H9 (cell line): ENCODE measurements at regions not wholly inside any gene's neighbourhood (a gene's known extent, or its start where the extent isn't known, plus 50 kb on each side); places are given as distances from the start of the nearest gene placed in this dataset.

Experiments used
- DNase-seq: peaks from one replicate; pipeline ENCODE4 v3.0.0-alpha.2; 2017
- H2AFZ ChIP-seq: one replicate; pipeline ENCODE4 v1.6.1; 2013; ENCODE audit warnings: mild to moderate bottlenecking, low read length, control low read depth, moderate library complexity
- H2AK5ac ChIP-seq: 2 replicates; pipeline ENCODE4 v1.6.1; 2013; ENCODE audit warnings: low read length, control low read depth, mixed read lengths; ENCODE audit not compliant: insufficient read length
- H2BK120ac ChIP-seq: one replicate; pipeline ENCODE4 v1.6.1; 2013; ENCODE audit warnings: low read depth, mild to moderate bottlenecking, low read length, control low read depth, inconsistent platforms; ENCODE audit not compliant: poor library complexity, severe bottlenecking
- H2BK12ac ChIP-seq: 2 replicates; pipeline ENCODE4 v1.6.1; 2013; ENCODE audit warnings: low read length, control low read depth, mixed read lengths, low read depth; ENCODE audit not compliant: insufficient read length
- H2BK15ac ChIP-seq: 2 replicates; pipeline ENCODE4 v1.6.1; 2013; ENCODE audit warnings: low read depth, low read length, control low read depth
- H2BK20ac ChIP-seq: one replicate; pipeline ENCODE4 v1.6.1; 2013; ENCODE audit warnings: low read depth, mild to moderate bottlenecking, low read length, control low read depth, inconsistent platforms; ENCODE audit not compliant: poor library complexity, severe bottlenecking
- H2BK5ac ChIP-seq: 2 replicates; pipeline ENCODE4 v1.6.1; 2013; ENCODE audit warnings: low read length, control low read depth, mixed read lengths; ENCODE audit not compliant: insufficient read length
- H3K14ac ChIP-seq: 2 replicates; pipeline ENCODE4 v1.6.1; 2013; ENCODE audit warnings: low read length, control low read depth; ENCODE audit not compliant: insufficient read depth
- H3K18ac ChIP-seq: 2 replicates; pipeline ENCODE4 v1.6.1; 2013; ENCODE audit warnings: low read depth, mild to moderate bottlenecking, mixed read lengths, low read length, control low read depth; ENCODE audit not compliant: insufficient read length
- H3K23ac ChIP-seq: 2 replicates; pipeline ENCODE4 v1.6.1; 2013; ENCODE audit warnings: low read length, control low read depth, mixed read lengths, low read depth; ENCODE audit not compliant: insufficient read length
- H3K23me2 ChIP-seq: 2 replicates; pipeline ENCODE4 v1.6.1; 2013; ENCODE audit warnings: low read depth, mild to moderate bottlenecking, mixed read lengths, low read length, control low read depth; ENCODE audit not compliant: insufficient read length, poor library complexity, severe bottlenecking
- H3K27ac ChIP-seq: 2 replicates; pipeline ENCODE4 v1.5.1; 2013; ENCODE audit warnings: low read length, control low read depth, mixed read lengths, low read depth; ENCODE audit not compliant: insufficient read length
- H3K27me3 ChIP-seq: 2 replicates; pipeline ENCODE4 v1.6.1; 2013; ENCODE audit warnings: low read length, control low read depth, inconsistent platforms; ENCODE audit not compliant: insufficient read depth
- H3K4ac ChIP-seq: 2 replicates; pipeline ENCODE4 v1.6.1; 2013; ENCODE audit warnings: low read depth, mild to moderate bottlenecking, control low read depth, inconsistent platforms, low read length, moderate library complexity
- H3K4me1 ChIP-seq: 2 replicates; pipeline ENCODE4 v1.6.1; 2013; ENCODE audit warnings: low read length, control low read depth, inconsistent platforms; ENCODE audit not compliant: insufficient read depth
- H3K4me2 ChIP-seq: 2 replicates; pipeline ENCODE4 v1.6.1; 2013; ENCODE audit warnings: low read length, control low read depth, mixed read lengths; ENCODE audit not compliant: insufficient read length, insufficient read depth
- H3K56ac ChIP-seq: 2 replicates; pipeline ENCODE4 v1.6.1; 2013; ENCODE audit warnings: low read depth, mild to moderate bottlenecking, mixed read lengths, low read length, control low read depth; ENCODE audit not compliant: insufficient read length
- H3K79me1 ChIP-seq: 2 replicates; pipeline ENCODE4 v1.6.1; 2013; ENCODE audit warnings: low read depth, mild to moderate bottlenecking, moderate library complexity, low read length, control low read depth, inconsistent platforms; ENCODE audit not compliant: insufficient read depth, poor library complexity, severe bottlenecking
- H3K79me2 ChIP-seq: 2 replicates; pipeline ENCODE4 v1.6.1; 2013; ENCODE audit warnings: low read length, control low read depth, inconsistent platforms; ENCODE audit not compliant: insufficient read depth
- H3K9ac ChIP-seq: 2 replicates; pipeline ENCODE4 v1.6.1; 2013; ENCODE audit warnings: low read length, control low read depth, mixed read lengths; ENCODE audit not compliant: insufficient read length; ENCODE audit errors: extremely low read depth
- H3K9me3 ChIP-seq: one replicate; pipeline ENCODE4 v1.6.1; 2013; ENCODE audit warnings: low read depth, low read length, inconsistent platforms; ENCODE audit not compliant: control insufficient read depth
- H3T11ph ChIP-seq: one replicate; pipeline ENCODE4 v1.6.1; 2013; ENCODE audit warnings: mild to moderate bottlenecking, low read length, control low read depth, inconsistent platforms
- H4K20me1 ChIP-seq: one replicate; pipeline ENCODE4 v1.6.1; 2013; ENCODE audit not compliant: control insufficient read depth, insufficient read length, insufficient read depth
- H4K5ac ChIP-seq: 2 replicates; pipeline ENCODE4 v1.6.1; 2013; ENCODE audit warnings: low read depth, mild to moderate bottlenecking, mixed read lengths, low read length, control low read depth; ENCODE audit not compliant: insufficient read length
- H4K8ac ChIP-seq: replicated peaks from 2 replicates; pipeline ENCODE4 v1.6.1; 2013; ENCODE audit warnings: low read length, control low read depth, mixed read lengths, low read depth; ENCODE audit not compliant: insufficient read length
- H4K91ac ChIP-seq: 2 replicates; pipeline ENCODE4 v1.6.1; 2013; ENCODE audit warnings: low read depth, mild to moderate bottlenecking, moderate library complexity, mixed read lengths, low read length, control low read depth; ENCODE audit not compliant: insufficient read length
- H3K27ac Mint-ChIP-seq, 3 experiments: 2 replicates in 2 of 3; 3 replicates in 1 of 3; pipeline ENCODE4 v1.8.0; 2020 to 2021; ENCODE audit warnings: mixed read lengths in 3 of 3, mild to moderate bottlenecking in 1 of 3, moderate library complexity in 1 of 3
- H3K27me3 Mint-ChIP-seq: 2 replicates; pipeline ENCODE4 v1.8.0; 2021; ENCODE audit warnings: low read depth, mild to moderate bottlenecking, moderate library complexity, mixed read lengths
- H3K36me3 Mint-ChIP-seq, 3 experiments: 2 replicates in 2 of 3; 3 replicates in 1 of 3; pipeline ENCODE4 v1.8.0; 2020 to 2021; ENCODE audit warnings: low read depth in 3 of 3, mixed read lengths in 3 of 3; ENCODE audit not compliant: insufficient read depth in 1 of 3
- H3K4me1 Mint-ChIP-seq, 2 experiments: 2 replicates each; pipeline ENCODE4 v1.8.0; 2020; ENCODE audit warnings: mixed read lengths in 2 of 2
- H3K4me3 Mint-ChIP-seq, 2 experiments: 2 replicates in 1 of 2; 3 replicates in 1 of 2; pipeline ENCODE4 v1.8.0; 2020 to 2021; ENCODE audit warnings: mild to moderate bottlenecking in 2 of 2, mixed read lengths in 2 of 2, moderate library complexity in 1 of 2
- H3K9me3 Mint-ChIP-seq, 2 experiments: 2 replicates in 1 of 2; 3 replicates in 1 of 2; pipeline ENCODE4 v1.8.0; 2020; ENCODE audit warnings: mild to moderate bottlenecking in 2 of 2, mixed read lengths in 2 of 2, moderate library complexity in 1 of 2
- WGBS: extraction: QIAGEN DNeasy Blood & Tissue Kit; methylation state at CpG from one replicate; pipeline ENCODE4 v1.1.7; 2013; ENCODE audit warnings: missing lambda C conversion rate, low lambda C conversion rate, mixed read lengths; ENCODE audit not compliant: insufficient read length; ENCODE audit errors: extremely low coverage; 5-methylcytosine and 5-hydroxymethylcytosine counted together
- TF ChIP-seq, protein P1 (sequence below): fragments of 200-600 bp; sonication (generic); conservative IDR thresholded peaks from 3 replicates; pipeline ENCODE4 v1.8.0; 2021; ENCODE audit warnings: antibody characterized with exemption, mild to moderate bottlenecking

DNA sequence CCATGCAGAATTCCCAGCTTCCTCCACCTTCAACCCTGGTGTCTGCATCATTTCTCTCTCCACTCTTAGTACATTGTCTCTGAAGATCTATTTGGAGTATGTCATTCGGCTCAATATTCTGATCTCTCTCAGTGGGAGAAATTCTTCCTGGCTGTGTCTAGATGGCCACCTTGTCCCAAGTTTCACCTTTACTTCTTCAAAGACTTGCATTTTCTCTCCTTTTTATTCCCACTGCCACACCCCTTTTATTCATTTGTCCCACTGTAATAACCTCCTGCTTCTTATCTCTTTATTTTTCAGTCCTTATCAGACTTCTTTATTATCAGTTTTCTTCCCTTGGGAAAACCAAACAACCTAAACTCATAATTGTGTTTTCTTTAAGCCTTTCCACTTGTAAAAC lies 54.3 kb upstream of the CERS6 start:
- Histone ChIP-seq H3K4me2 (no peak overlapping the region), H3K9me3 (no peaks in the 10 kb centered on the region), H3K9ac (no peak overlapping the region), H3T11ph (no peak overlapping the region), H3K23ac (no peak overlapping the region), H4K5ac (no peak overlapping the region), H2BK15ac (no peak overlapping the region), H3K56ac (no peak overlapping the region), H3K27ac (no peak overlapping the region), H3K79me1 (no peaks in the 10 kb centered on the region), H3K18ac (no peak overlapping the region), H3K4ac (no peak overlapping the region), H2BK5ac (no peak overlapping the region), H3K79me2 (no peaks in the 10 kb centered on the region), H3K27me3 (no peaks in the 10 kb centered on the region), H2BK20ac (no peak overlapping the region), H2BK120ac (no peak overlapping the region), H4K20me1 (no peaks in the 10 kb centered on the region), H2AK5ac (no peak overlapping the region), H2AFZ (no peak overlapping the region), H3K14ac (no peak overlapping the region), H2BK12ac (no peak overlapping the region), H3K4me1 (no peaks in the 10 kb centered on the region), H4K8ac (no peak overlapping the region), H4K91ac (no peak overlapping the region), H3K23me2 (no peaks in the 10 kb centered on the region)
- H3K9me3 Mint-ChIP-seq, result no peaks in the 10 kb centered on the region
- TF ChIP-seq, protein P1, sequence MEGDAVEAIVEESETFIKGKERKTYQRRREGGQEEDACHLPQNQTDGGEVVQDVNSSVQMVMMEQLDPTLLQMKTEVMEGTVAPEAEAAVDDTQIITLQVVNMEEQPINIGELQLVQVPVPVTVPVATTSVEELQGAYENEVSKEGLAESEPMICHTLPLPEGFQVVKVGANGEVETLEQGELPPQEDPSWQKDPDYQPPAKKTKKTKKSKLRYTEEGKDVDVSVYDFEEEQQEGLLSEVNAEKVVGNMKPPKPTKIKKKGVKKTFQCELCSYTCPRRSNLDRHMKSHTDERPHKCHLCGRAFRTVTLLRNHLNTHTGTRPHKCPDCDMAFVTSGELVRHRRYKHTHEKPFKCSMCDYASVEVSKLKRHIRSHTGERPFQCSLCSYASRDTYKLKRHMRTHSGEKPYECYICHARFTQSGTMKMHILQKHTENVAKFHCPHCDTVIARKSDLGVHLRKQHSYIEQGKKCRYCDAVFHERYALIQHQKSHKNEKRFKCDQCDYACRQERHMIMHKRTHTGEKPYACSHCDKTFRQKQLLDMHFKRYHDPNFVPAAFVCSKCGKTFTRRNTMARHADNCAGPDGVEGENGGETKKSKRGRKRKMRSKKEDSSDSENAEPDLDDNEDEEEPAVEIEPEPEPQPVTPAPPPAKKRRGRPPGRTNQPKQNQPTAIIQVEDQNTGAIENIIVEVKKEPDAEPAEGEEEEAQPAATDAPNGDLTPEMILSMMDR, result no peak
- DNase-seq, result no peak
- H3K27me3 Mint-ChIP-seq, result no peaks in the 10 kb centered on the region
- no peaks in the 10 kb centered on the region for H3K4me1 Mint-ChIP-seq
- H3K4me3 Mint-ChIP-seq, result no peak overlapping the region
- no CpG with 5 or more reads among the region's 1 CpG for WGBS
- no peak overlapping the region for H3K27ac Mint-ChIP-seq
- no peaks in the 10 kb centered on the region for H3K36me3 Mint-ChIP-seq
